GM12873 (cell line): ENCODE measurements at regions not wholly inside any gene's neighbourhood (a gene's known extent, or its start where the extent isn't known, plus 50 kb on each side); places are given as distances from the start of the nearest gene placed in this dataset.

Source experiments
- TF ChIP-seq, protein P1 (sequence below): IDR thresholded peaks from 2 replicates; pipeline ENCODE4 v1.5.1; 2012; ENCODE audit warnings: low read depth, mild to moderate bottlenecking, moderate library complexity, low read length, control low read depth; ENCODE audit not compliant: insufficient read depth; ENCODE audit errors: missing control alignments

DNA sequence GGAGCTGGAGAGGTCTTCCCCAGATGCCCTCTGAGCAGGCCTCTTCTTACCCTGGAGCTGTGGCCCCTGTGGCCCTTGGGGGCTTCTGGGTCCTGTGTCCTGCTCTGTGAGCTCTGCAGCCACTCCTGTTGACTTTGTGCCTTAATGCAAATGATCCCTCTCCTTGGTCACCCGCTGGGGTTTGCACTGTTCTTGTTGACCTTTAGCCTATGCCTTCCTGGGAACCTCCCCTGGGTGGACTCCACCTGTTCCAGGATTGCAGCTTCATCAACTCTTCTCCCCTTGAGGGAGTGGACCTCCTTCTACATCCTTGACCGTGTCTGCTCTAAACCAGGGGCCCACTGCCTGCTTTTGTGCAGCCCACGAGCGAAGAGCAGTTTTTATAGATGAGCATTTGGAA, 58.6 kb upstream of the CTBP2 start:
- TF ChIP-seq, protein P1, sequence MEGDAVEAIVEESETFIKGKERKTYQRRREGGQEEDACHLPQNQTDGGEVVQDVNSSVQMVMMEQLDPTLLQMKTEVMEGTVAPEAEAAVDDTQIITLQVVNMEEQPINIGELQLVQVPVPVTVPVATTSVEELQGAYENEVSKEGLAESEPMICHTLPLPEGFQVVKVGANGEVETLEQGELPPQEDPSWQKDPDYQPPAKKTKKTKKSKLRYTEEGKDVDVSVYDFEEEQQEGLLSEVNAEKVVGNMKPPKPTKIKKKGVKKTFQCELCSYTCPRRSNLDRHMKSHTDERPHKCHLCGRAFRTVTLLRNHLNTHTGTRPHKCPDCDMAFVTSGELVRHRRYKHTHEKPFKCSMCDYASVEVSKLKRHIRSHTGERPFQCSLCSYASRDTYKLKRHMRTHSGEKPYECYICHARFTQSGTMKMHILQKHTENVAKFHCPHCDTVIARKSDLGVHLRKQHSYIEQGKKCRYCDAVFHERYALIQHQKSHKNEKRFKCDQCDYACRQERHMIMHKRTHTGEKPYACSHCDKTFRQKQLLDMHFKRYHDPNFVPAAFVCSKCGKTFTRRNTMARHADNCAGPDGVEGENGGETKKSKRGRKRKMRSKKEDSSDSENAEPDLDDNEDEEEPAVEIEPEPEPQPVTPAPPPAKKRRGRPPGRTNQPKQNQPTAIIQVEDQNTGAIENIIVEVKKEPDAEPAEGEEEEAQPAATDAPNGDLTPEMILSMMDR: no peak

DNA sequence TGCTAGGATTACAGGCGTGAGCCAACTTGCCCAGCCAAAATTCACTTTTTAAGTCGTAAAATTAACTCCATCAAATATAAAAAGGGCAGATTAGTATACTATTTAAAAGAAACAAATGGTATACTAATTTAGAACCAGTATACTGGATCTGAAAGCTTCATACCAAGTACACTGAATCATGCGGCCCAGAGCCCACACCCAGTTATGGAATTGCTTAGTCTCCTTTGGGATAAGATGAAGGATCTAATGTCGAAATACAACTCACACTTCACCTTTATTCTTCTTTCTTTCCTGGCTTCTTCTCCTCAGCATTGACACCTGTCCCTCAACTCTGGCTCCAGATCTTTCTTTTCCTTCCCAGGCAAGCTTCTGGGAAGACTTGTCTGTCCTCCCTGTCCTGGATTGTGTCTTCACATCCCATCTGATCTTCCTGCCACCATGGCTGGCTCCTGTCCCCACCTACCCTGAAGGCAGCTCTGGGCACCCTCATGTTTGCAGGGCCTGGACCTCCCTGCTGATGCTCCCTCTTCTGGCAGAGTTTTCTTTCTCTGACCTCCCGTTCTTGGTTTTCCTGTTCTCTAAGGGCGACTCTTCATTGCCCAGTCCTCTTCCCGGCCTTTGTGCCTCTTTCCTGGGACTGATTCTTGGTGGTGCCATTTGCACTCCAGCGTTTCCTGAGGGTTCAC, 57.8 kb upstream of the CTBP2 start:
- TF ChIP-seq, protein P1: no peak

DNA sequence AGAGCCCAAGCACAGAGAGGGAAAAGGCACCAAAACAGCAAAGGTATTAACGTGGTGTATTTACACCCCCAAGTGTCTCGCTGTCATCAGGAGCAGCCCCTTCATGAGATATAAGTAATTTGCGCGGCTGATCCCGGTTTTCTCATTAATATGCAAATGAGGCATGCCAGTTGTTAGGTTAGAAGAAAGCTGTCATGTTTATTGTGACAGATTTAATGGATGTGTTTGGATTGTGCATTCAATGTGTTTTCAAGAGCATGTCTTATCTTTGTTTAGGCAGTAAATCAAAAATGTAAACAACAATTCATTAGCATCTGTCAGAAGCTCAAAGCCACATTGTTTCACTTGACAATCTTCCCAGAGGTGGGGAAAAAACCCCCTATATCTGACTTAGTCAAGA, 56.5 kb upstream of the CTBP2 start:
- TF ChIP-seq, protein P1: no peak

DNA sequence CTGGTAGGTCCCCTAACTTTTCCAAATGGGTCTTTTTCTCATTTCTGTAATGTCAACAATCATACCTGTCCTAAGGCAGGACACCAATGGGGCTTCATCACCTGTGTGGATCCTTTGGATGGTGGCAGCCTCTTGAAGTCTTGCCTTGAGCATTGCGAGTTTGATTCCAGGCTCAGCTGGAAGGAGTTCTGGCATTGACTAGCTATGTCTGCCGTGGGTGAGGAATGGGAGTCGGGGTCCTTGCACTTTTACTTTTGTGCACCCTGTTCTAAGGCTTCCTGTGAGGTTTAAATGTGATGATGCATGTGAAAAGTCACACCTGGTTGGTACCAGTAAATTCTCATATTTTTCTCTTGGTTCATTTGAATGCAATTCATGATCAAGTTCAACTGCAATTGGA, 55.9 kb upstream of the CTBP2 start:
- TF ChIP-seq, protein P1: no peak

DNA sequence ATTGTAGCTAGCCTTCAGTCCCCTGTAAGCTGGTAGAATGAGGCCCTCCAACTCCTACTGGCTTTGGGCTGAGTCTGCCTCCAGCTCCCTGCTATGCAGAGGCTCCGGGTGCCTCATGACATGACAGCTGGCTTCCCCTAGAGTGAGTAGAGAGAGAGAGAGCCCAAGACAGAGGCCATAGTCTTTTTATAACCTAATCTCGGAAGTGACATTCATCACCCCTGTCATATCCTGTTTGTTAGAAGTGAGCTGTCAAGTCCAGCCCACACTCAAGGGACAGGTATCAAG, 53.9 kb upstream of the CTBP2 start:
- TF ChIP-seq, protein P1: no peak

DNA sequence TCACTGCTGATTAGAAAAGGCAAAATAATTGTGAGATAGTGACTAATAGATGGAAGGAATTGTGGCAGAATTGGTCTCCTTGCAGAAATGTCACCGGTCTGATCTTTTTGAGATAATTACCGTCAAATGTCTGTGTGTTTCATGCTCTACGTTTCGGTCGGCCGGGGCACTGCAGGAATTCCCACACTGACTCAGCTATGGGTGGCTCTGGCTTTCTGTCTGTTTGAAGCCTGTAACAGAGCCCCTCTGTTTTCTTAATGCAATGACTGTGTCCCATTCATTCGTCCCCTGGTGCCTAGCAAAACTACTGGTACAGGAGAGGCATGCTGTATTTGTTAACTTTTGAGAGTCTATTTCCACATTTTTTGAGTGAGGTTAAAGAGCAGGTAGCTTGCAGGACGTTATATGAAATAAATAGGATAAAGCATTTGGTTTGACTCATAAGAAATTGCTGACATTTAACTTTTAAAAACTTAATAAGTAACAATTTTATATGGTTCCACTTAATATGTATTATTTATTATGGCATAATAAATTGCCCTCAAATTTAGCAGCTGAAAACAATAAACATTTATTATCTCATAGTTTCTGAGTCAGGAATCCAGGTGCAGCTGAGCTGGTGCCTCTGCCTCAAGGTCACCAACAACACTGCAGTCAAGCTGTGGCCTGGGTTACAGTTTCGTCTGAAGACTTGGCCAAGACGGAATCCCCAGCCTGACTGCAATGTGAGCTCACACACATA, 53.3 kb upstream of the CTBP2 start:
- TF ChIP-seq, protein P1: no peak

DNA sequence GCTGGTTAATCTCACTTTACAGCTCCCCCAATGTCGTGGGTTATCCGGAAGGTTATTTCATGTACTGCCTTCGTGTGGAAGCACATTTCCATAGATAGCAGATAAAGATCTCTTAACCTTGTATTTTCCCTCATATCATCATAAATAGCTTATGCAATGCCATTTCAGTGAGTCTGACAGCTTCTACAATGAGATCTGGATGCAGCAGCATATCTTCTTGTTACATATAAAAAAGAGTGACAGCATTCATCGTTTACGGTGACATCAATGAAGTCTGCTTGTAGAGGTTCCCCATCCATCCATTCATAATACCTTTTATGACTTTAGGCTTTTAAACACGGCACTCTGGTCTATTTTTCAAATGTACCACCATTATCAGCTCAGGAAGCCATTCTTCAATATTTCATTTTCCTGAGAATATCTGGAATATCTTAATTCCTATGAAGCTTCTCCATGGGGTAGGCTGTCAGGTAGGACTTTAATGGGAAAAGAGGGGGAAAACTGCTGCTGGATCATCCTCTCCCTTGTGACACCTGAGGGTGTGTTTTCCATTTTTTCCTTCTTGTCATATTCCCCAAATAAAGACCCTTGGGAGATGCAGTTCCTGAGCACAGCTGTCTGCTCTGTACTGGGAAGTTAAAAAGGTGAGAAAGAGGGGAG, 51.9 kb upstream of the CTBP2 start:
- TF ChIP-seq, protein P1: no peak
